DLD1 (cell line): ENCODE measurements at regions not wholly inside any gene's neighbourhood (a gene's known extent, or its start where the extent isn't known, plus 50 kb on each side); places are given as distances from the start of the nearest gene placed in this dataset.

Experiments
- in situ Hi-C: cut with HindIII; loops from 2 replicates; pipeline ENCODE4 v1.10.0; 2017; ENCODE audit warnings: low sequenced_read_pairs

DNA sequence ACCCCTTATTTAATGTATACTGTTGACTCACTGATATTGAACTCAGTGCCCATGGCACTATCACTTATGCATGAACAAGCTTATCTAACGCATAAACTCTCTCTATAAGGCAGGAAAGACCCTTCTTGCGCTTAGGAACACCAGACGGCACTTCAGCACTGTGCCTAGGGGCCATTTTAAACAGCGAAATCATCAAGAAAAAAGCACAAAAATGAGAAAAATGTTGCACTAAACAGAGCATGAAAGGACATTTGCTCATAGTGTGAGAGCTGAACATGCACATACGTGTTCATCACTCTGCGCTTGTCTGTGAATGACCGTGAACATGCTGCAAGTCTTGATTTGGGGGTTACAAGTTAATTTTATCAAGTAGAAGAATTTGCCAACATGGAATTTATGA is 109.6 kb downstream of the WDR11 start:
- in situ Hi-C loops: no loop called here

DNA sequence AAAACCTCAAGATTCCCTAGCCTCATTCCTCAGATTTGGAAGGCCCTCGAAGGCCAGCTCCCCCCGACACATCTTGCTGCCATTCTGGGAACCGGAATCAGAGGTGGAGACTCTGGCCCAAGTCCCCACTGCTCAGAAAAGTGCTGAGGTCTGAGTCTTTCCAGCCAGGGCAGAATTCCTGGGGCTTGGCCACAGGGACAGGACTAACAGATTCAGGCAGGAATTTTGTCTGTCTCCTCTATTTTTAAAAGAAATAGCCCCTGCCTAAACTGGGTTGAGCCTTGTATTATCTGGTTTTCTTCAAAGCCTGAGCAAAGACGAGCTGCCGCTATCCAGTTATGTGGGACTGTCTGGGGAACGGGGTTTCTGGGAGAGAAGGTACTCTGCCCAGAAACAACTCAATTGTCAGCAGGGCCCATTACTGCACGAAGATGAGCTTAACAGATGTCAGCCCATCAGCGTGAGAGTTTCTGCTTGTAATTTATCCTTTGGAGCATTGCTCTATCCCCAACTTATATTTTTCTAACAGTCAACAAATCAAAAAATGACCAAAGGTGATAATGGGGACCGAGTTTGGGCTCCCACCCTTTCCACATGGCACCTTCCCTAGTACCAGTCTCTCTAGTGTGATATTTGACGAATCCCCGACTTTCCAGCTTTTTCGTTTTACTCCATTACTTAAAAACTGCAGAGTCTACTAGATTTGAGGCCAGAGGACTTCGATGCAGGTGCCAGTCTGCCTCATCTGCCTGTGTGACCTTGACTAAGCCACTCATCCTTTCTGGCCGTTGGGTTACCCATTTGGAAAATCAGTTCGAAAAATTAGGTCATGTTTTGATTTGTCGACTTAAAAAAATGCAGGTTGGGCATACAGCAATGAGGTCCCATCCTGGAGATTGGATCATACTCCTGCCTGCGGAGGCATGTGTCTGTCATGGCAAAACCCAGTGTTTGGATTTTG is 110.9 kb downstream of the WDR11 start:
- in situ Hi-C loops: no loop called here

DNA sequence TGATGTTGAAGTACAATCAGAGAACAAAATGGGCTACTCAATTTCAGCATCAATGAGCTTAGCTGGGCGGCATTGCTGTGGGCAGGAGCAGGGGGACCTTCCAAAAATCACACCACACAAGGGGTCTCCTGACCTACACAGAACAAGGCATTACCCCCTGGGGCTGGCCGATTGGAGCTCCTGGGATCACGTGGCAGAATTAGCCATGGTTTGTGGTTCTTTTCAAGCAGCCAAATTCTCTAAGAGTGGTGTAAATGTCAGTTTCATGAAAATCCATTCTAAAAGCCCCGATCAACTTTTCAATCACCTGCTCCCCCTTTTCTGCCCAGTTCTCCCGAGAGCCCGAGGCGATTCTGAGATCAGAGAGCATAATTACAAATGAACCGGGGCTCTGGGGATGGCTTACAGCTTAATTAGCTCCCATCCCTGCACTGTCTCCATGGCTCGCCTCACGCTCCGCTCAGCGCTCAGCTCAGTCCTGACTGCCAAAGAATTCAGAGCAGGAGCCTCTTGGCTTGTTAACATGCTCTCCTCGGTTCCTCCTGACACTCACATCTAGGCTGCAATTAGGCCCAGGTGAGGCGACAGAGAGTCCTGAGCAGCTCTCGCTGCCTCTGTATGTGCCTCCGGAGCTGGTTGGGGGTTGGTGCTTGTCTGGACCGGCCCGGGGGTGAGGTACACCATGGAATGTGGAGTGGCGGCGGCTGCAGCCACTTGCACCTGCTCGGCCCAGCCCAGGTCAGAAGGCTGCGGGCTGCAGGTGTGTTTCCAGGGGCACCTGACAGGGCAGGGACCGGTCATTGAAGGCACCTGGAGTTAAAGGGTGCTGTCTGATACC is 111.8 kb downstream of the WDR11 start:
- in situ Hi-C loops: no loop called here

DNA sequence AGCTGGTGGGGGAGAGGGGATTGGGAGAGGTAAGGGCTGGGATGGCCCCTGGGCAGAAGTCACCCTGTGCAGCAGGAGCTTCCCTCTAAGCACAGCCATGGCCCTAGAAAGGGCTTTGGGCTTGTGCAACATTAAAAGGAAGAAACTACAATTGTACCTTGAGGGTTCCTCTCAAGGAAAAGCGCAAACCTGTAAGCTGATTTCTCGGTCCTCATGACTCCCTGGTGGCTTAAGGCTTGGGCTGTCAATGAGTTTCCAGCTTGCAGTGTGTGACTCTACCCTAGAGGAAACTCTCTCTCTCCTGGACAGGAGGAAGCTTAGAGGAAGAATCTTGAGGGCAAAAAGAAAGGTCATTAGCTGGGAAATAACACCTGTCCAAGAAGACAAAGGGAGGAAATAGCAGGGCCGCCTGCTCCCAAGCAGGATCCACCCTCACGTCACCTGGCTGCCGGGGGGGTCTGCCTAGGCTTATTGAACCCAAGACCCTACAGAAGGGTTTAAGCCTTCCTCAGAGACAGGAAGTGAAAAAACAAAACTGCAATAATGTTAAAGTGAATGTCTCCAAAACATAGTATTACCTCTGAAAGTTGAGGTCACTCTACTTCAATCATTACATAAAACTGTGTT is 112.5 kb downstream of the WDR11 start:
- in situ Hi-C loops: no loop called here

DNA sequence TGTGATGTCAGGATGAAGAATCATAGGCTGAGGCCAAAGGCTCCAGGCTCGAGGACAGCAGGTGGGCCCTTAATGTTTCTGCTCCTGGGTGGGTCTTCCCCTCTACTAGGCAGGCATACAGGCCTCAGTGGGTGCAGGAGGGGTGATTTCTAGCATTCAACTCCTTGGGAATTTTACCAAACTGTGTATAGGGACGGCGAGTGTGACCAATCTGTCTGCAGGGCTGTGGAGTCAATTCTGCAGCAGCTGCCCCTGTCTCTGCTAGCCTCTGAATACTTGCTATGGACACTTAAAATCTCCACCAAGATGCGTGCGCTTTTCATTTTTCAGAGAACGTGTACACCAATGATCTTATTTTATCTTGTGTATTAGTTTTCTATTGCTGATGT is 115.5 kb downstream of the WDR11 start:
- in situ Hi-C loops: no loop called here

DNA sequence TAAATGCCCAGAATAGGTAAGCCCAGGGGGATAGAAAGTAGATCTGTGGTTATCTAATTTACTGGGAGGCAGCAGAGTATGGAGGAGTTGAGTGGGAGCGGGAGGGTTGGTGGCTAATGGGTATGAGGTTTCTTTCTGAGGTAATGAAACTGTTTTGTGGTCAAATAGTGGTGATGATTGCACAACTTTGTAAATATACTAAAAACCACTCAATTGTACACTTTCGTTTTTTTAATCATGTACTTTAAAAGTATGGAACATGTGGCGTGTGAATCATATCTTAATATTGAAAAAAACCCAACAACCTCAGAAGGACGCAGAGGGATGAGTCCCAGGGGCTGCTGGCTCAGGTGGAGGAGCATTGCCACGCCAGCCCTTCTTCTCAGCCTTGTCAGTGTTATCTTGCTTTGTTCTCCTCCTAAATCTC is 118.1 kb downstream of the WDR11 start:
- in situ Hi-C loops: no loop called here

DNA sequence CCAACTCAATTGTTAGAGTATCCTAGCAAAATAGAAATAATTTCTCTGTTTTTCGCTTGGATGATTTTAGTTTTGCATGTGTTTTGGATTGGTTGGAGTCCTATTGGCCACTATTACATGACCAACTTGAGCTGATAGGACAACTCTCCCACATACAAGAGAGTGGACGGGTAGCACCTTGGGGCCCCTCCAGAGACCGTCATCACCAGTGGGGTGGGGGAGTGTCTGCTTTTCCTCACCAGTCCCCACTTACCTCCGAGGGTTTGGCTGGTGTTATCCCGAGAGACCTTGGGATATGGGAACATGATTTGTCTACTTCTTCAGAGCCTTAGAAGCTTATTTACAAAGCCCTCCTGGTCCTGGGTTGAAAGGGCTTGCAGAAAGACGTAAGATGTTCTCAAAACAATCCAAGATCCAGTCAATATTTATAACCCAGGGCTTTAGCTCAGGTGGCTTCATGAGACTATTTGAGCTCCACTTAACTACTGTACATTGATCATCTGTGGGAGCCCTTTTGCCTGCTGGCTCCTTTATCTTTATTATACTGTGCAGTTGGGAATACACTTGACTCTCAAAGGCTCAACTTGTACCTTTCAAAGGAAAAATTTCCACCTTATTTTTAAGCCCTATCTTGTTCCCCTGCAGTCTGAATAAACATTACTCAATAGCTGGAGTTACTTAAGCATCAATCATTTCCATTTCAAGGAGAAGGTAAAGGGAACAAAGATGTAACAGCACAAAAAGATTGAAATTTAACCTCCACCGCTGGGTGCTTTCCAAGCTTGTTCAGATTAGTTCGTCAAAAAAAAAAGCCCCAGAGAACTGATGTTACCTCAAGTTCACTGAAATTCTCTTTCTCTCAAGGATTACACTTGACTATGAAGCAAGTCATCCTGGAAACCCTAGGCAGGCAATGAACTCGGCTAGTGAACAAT is 119.7 kb downstream of the WDR11 start:
- in situ Hi-C loops: no loop called here

DNA sequence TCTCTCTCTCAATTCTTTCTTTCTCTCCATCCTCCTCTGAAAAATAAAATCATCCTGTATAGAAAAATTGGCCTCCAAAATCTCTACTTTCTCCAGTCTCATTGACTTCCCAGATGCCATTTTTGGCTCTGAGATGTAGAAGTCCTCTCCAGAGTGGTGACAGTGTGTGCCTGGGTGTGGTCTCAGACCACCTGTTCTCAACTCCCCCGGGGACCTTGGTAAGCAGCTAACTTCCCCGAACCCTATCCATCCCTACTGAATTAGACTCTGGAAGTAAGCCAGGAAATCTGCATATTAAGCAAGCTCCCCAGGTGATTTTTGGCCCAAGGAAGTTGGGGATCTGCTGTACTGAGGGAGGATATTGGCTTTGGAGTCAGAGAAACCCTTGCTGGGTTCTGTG is 120.5 kb downstream of the WDR11 start:
- in situ Hi-C loops: no loop called here

DNA sequence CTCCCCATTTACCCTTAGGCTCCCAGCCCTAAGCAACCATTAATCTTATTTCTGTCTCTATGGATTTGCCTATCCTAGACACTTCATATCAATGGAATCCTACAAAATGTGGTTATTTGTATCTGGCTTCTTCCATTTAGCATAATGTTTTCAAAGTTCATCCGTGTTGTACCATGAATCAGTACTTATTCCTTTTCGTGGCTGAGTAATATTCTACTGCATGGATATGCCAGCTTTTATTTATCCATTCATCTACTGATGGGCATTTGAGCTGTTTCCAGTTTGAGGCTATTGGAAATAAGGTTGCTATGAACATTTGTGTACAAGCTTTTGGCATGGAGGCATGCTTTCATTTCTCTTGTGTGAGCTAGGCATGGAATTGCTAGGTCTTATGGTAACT is 121.1 kb downstream of the WDR11 start:
- in situ Hi-C loops: no loop called here

DNA sequence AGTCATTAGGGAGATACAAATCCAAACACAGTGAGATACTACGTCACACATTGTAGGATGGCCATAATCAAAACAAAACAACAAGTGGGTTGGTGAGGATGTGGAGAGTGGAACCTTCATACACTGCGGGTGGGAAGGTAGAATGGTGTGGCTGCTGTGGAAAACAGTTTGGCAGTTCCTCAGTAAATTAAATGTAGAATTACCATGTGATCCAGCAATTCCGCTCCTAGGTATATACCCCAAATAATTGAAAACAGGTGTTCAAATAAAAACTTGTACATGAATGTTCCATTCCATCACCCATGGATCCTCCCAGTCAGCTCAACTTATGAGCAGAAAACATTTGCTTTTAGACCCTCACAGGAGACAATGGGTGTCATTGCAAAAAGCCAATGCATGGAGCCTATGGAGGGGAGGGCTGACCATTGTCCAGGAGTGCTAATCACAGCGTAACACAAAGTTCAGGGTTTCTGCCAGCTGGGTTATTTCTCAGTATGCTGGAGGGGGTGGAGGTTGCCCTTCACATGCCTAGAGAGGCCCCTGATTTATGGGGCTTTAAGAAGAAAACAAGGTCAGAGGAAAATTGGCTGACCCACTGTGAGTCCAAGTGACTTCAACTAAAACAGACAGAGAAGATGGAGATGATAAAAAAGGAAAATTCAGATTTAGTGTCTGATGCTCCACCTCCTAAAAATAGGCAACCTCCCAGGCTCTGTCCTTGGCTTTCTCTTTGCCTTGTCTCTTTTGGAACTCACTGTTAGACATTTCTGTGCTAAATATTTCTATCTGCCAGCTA is 124.1 kb downstream of the WDR11 start:
- in situ Hi-C loops: no loop called here

DNA sequence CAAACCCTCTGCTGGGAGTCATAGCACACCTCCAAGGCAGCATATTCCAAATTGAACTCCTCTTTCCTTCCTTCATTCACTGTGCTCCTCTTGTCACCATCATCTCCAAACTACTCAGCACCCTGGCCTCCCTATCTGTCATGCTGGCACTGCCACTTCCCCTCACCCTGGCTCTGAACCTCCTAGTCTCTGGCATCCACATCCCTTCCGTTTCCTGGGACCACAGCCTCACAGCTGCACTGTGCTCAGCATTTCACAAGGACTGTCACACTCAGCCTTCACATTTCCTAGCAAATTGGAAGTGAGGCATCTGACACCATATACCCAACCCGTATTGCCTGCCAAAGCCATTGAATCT is 124.7 kb downstream of the WDR11 start:
- in situ Hi-C loops: no loop called here

DNA sequence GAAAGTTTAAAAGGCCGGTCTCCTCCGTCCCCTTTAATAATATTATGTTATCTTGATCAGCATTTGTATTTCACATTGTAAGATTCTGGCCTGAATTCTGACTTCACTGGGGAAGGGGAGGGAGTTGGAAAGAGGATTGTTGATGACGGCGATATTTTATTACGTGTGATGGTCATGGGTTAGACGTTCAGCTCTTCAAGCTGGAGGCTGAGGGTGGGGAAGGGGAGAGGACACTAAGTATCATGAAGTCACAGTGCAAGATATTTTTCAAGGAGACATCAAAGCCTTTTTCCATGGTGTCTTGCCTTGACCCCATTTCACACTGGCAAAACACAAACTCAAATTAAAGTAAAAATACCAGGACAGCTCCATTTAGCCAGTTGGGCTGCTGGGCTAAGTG is 126.7 kb downstream of the WDR11 start:
- in situ Hi-C loops: no loop called here

DNA sequence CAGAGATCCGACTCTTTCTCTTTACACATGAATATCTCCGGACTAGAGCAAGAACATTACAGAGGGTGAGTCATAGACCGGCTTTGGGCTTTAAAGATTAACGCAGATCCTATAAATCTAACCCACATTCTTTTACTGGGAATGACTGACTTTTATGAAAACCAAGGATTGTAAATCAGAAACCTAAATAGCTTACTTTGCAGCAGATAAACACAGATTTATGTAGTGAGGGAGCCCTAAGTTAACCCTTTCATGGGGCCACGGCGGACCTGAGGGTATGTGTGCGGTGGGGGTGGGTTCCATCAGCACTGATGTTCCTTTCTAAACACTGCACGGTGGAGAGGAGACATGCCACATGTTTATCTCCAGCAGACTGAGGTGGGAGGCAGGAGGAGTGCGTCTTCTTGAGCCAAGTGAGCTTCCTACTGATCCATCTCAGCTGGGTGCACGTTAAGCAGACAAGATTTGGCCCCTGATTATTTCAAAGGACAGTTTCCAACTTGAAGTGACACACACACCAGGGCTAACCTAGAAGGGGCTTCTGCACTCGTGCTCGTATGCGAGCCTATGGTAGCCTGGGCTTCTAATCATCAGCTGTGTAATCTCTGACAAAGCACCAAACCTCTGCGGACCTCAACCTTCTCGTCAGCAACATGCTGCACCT is 127.6 kb downstream of the WDR11 start:
- in situ Hi-C loops: no loop called here

DNA sequence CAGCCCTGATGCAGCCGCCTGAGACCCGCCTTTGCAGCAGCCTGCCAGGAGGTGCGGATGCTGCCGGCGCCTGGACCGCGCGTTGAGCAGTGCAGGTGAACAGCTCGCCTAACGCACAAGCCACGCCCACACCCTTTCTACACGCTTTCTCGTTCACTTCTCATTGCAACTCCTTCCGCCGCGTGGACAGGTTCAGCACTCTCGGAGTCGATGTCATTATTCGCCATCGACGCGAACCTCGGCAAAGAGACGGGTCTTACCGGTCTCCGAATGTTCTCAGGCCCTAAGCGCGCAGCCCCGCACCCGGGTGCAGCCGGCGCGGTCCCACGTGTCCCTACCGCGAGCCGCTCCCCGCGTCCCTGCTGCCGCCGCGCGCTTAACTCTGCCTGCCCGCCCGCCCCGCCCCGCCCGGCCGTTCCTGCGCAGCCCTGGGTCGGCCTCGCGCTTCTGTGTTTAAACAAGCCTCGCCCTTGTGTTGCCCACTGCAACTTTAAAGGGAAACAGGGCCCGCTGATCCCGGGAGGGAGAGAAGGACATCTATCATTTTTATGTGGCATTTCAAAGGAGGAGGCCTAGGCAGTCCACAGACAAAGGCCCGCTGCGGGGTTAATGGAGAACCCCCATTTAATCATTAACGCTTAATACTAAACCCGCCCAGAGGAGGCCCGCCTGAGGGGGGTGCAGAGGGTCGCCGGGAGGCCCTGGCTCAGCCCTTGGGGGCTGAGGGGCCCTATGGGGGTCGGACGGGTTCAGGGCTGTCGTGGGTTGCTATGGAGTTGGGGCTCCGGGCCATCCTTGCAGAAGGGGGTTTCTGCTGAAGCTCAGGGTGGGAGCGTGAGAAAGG is 128.5 kb downstream of the WDR11 start:
- in situ Hi-C loops: no loop called here

DNA sequence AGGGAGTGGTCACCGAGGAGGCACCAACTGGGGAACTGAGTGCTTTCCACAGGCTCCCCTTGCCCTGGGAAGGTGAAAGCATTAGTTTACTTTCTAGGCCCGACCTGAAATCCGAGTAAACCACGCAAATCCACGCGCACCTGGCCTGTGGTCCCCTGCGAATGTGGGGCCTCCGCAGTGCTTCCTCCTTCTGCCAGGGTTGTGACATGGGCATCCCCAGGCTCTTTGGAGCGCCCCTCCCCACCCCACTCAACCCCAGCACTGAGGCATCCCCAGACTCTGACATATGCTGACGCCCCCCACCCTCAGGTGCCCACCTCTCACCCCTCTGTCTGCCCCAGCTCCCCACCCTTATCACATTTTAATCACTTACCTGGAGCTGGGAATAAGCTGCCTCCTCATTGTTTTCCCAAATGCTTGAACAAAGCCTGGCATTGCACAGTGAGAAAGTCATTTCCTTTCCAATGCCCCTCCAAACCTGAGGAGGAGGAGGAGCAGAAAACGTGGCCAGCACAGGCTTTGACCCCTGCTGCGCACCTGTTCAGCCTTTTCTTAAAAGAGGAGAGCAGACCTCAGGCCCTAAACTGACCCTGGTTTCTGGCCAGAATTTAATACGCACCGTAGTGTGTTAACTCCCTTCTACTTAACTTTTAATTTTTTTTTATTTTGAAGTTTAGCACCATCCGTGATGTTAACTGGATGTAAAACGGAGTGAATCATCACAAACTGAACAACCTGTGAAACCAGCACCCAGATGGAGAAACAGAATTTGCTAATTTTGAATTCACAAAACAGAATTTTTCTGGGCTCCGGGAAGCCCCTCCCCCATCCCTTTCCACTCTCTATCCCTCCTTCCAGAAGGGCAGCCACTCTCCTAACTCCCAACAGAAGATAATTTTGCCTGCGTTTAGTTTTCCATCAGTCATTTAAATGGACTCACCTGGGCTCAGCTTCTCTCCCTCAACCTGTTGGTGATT is 129.4 kb downstream of the WDR11 start:
- in situ Hi-C loops: no loop called here

DNA sequence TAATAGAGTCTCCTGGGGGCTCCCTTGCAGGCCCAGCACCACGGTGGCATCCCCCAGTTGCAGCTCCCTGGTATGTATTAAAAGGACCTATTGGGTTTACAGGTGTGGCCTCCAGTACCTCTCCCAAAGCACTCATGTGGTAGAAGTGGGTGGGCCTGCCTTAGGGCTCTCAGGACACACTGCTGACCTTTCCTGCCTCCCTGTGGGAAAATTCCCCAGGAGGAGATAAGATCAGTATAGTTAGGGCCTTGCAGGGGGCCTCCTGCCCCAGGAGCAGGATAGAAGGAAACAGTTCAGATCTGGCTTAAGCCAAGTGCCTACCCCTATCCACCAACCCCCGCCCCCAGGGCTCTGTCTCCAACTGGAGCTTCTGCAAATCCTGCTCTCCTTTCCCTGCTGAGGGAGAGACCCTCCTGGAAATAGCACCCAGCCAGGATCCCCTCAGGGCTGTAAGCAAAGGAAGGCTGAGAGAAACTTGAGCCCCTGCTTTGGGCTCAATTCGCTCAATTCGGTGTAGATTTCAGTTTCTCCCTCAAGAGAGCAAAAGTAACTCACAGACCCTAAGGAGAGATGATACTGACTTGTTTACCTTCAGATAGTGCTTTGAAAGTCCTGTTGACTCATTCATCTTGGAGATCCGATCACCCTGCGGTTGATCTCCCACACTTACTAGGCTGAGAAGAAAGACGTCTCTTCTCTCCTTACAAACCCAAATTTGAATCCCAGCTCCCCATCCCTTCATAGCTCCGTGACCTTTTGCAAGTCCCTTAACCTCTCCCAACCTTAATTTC is 130.6 kb downstream of the WDR11 start:
- in situ Hi-C loops: no loop called here
